ENCODE measurements at regions not wholly inside any gene's neighbourhood (a gene's known extent, or its start where the extent isn't known, plus 50 kb on each side); places are given as distances from the start of the nearest gene placed in this dataset.

DNA sequence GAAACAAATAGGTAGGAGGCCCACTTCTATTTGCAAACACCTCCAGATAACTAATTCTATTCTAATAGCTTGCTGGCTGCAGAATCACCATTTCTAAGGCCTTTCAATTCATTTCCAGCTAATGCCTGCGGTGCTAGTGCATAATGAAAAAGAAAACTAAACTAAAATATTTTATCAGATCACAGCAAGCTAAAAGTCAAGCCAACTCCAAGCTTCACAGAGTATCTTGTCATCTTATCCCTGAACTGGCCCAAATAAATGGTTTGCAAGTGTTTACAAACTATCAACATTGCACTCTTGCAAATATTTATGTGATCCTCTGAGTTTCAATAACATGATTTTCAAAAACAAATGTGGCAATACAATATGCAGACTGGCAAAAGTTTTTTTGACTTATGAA lies 166.0 kb downstream of the IPMK start (continued):
- TF ChIP-seq, protein P1, sequence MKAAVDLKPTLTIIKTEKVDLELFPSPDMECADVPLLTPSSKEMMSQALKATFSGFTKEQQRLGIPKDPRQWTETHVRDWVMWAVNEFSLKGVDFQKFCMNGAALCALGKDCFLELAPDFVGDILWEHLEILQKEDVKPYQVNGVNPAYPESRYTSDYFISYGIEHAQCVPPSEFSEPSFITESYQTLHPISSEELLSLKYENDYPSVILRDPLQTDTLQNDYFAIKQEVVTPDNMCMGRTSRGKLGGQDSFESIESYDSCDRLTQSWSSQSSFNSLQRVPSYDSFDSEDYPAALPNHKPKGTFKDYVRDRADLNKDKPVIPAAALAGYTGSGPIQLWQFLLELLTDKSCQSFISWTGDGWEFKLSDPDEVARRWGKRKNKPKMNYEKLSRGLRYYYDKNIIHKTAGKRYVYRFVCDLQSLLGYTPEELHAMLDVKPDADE (IDR thresholded peaks at IDR 0.05): no peak

- H3K4me1 Mint-ChIP-seq: peaks cover 2% of the 10 kb centered on the region; the same call in 2 of the 3 replicates
- Histone ChIP-seq H3K9me2 (ENCODE audit: insufficient read depth) (peaks cover 4% of the 10 kb centered on the region; the same call in 1 of the 2 replicates), H4K20me1 (replicated peaks; ENCODE audit: insufficient read depth) (no peaks in the 10 kb centered on the region), H3F3A (replicated peaks; ENCODE audit: low read depth) (no peaks in the 10 kb centered on the region), H3K4me1 (ENCODE audit: insufficient read depth) (no peaks in the 10 kb centered on the region), H3K27ac (ENCODE audit: low read depth) (no peak overlapping the region), H2AFZ (no peak overlapping the region), H3K79me2 (replicated peaks; ENCODE audit: insufficient read depth) (no peaks in the 10 kb centered on the region), H3K4me3 (no peak overlapping the region), H3K4me2 (no peak overlapping the region), H3K36me3 (ENCODE audit: insufficient read depth) (no peaks in the 10 kb centered on the region), H3K27me3 (ENCODE audit: insufficient read depth) (no peaks in the 10 kb centered on the region)
- H3K27me3 Mint-ChIP-seq (ENCODE audit: insufficient read depth, low read depth, poor library complexity): peaks cover 2% of the 10 kb centered on the region
- H3K4me3 Mint-ChIP-seq: no peak overlapping the region
- H3K27ac Mint-ChIP-seq: no peak overlapping the region
- peaks cover 2% of the 10 kb centered on the region; the same call in 1 of the 3 replicates for H3K36me3 Mint-ChIP-seq (ENCODE audit: low read depth)
- ATAC-seq (no peak), DNase-seq (ENCODE audit: low spot score) (no peak)
- H3K9me3 Mint-ChIP-seq: no peaks in the 10 kb centered on the region; the same call in 2 of the 3 replicates
- TF ChIP-seq, protein P2, sequence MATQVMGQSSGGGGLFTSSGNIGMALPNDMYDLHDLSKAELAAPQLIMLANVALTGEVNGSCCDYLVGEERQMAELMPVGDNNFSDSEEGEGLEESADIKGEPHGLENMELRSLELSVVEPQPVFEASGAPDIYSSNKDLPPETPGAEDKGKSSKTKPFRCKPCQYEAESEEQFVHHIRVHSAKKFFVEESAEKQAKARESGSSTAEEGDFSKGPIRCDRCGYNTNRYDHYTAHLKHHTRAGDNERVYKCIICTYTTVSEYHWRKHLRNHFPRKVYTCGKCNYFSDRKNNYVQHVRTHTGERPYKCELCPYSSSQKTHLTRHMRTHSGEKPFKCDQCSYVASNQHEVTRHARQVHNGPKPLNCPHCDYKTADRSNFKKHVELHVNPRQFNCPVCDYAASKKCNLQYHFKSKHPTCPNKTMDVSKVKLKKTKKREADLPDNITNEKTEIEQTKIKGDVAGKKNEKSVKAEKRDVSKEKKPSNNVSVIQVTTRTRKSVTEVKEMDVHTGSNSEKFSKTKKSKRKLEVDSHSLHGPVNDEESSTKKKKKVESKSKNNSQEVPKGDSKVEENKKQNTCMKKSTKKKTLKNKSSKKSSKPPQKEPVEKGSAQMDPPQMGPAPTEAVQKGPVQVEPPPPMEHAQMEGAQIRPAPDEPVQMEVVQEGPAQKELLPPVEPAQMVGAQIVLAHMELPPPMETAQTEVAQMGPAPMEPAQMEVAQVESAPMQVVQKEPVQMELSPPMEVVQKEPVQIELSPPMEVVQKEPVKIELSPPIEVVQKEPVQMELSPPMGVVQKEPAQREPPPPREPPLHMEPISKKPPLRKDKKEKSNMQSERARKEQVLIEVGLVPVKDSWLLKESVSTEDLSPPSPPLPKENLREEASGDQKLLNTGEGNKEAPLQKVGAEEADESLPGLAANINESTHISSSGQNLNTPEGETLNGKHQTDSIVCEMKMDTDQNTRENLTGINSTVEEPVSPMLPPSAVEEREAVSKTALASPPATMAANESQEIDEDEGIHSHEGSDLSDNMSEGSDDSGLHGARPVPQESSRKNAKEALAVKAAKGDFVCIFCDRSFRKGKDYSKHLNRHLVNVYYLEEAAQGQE (IDR thresholded peaks at IDR 0.05; ENCODE audit: unreplicated experiment): no peak
- TF ChIP-seq ZNF462 (CRISPR knock-in tag; IDR thresholded peaks at IDR 0.05) (no peak), NANOG (IDR thresholded peaks at IDR 0.05; ENCODE audit: borderline replicate concordance) (no peak), ZNF114 (CRISPR knock-in tag; IDR thresholded peaks at IDR 0.05) (no peak), ZNF331 (CRISPR knock-in tag; IDR thresholded peaks at IDR 0.05; ENCODE audit: low read depth) (no peak), EZH2phosphoT487 (IDR thresholded peaks at IDR 0.05; ENCODE audit: unreplicated experiment) (no peak), POLR2AphosphoS5 (IDR thresholded peaks at IDR 0.05; ENCODE audit: low read depth) (no peak), JUNB (IDR thresholded peaks at IDR 0.05; ENCODE audit: unreplicated experiment) (no peak)
- TF ChIP-seq, protein P3, sequence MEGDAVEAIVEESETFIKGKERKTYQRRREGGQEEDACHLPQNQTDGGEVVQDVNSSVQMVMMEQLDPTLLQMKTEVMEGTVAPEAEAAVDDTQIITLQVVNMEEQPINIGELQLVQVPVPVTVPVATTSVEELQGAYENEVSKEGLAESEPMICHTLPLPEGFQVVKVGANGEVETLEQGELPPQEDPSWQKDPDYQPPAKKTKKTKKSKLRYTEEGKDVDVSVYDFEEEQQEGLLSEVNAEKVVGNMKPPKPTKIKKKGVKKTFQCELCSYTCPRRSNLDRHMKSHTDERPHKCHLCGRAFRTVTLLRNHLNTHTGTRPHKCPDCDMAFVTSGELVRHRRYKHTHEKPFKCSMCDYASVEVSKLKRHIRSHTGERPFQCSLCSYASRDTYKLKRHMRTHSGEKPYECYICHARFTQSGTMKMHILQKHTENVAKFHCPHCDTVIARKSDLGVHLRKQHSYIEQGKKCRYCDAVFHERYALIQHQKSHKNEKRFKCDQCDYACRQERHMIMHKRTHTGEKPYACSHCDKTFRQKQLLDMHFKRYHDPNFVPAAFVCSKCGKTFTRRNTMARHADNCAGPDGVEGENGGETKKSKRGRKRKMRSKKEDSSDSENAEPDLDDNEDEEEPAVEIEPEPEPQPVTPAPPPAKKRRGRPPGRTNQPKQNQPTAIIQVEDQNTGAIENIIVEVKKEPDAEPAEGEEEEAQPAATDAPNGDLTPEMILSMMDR (conservative IDR thresholded peaks at IDR 0.05; ENCODE audit: low read depth in 2 of 2): no peak
- TF ChIP-seq, protein P1 (IDR thresholded peaks at IDR 0.05): no peak
Observed at GRCh38 chr10:58094985-58095718, 172.5 kb downstream of the IPMK start.
